HUDEP-2 (cell line): ENCODE measurements at regions not wholly inside any gene's neighbourhood (a gene's known extent, or its start where the extent isn't known, plus 50 kb on each side); places are given as distances from the start of the nearest gene placed in this dataset.

Experiments used
- DNase-seq, 76 experiments: peaks; one replicate each; lab custom pipeline; 2025; ENCODE audit not compliant: unreplicated experiment in 76 of 76; lab: John Stamatoyannopoulos, UW

DNA sequence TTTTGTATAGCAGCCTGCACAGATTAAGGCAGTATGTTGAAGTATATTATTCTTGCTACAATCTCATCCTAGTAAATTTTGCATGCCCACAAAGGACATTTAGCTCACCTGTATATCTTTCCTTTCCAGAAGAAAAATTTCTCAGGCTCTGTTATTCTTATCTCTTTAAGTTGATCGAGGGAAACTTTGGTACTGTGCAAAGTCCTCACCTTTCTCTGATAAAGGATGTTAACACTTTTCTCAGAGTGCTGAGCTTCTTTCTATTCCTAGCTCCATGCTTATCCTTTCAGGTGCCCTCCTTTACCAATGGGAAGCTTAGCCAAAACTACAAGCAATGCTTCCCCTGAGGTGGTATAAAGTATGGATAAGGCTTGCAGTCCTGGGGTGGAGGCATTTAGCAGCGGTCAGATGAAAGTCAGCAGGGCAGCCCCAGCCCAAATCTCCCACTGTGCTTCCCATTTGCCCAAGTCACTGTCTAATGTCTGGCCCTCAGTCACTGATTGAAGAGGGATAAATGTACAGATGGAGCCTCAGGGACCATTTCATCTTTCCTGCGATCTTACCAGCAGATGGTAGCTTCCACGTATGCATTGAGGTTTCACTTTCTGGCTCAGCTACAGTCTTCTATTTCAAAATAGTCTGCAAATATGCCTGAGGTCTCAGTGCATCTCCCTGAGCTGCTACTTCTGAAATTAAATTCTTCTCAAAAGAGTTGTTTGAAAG lies 127.8 kb upstream of the P2RY1 start:
- DNase-seq, result no peak

- DNase-seq, result no peak
These were observed 125.3 kb upstream of the P2RY1 start for GRCh38 chr3:152709659-152710058.

- DNase-seq, result no peak
These were observed 124.4 kb upstream of the P2RY1 start for GRCh38 chr3:152710549-152710948.

DNA sequence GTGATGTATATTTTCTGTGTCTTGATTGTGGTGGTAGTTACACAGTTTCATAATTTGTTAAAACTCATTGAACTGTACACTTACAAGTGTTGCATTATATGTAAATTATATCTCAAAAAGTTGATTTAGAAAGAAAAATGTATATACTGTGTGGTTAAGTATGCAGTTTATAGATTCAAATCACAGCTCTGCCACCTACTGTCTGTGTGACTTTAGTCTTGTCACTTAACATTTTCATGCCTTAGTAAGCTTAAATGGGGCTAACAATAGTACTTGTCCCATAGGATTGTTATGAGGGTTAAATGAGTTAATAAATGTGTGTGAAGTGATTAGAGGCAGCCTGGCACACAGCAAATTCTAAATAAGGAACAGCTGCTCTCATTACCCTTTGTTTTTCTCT lies 120.9 kb upstream of the P2RY1 start:
- DNase-seq, result no peak

GRCh38 chr3:152714507-152714906 lies 120.4 kb upstream of the P2RY1 start:
- DNase-seq, result no peak

DNA sequence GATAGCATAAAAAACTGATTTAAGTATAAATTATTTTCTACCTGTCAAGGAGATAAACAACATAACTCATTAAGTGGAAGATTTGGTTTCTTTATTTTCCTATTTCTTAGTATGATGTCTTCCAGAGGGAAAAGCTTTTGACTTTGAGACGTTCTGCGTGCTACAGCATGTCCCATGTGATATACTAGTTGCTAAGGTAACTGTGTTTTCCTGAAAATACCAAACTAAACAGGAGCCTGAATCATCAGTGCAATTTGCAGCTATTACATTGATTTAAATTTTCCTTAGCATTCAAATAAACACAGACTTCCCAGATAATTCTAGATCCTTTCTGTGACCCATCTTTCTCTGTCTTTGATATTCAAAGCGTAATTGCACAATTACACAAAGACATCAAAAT lies 117.7 kb upstream of the P2RY1 start:
- DNase-seq, result no peak

DNA sequence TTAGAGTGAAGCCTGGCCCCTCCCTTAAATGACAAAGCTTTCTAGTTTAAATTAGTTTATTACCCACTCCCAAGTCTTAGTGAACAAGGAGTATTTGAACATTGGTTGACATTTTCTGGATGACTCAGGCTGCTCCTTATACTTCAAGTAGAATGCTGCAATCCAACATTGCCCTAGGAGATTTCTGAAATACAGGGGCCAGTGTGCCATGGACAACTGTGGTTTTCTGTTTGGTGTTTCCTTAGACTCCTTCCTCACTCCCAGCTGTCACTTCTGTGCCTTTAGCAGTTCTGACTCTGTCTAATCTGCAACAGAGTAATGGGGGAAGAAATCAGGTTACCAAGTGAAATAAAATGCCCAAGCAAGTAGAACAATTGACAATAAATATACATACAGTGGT lies 116.1 kb upstream of the P2RY1 start:
- DNase-seq, result no peak

DNA sequence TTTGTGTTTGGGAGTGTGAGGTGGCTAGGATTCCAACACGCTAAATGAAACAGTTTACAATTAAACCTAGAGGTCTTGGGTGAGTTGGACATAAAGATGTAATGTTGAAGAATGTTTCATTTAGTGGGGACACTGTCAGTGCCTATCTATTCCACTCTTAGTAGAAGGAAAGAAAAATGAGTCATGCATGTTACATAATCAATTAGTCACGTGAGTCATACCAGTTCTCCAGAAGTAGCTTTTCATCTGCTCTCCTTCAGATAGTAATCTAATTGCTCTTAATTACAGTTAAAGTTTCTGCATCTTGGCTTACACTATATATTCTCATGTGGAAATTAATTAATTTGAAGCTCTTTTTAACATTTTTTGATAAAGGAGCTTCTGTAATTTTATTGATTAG lies 115.7 kb upstream of the P2RY1 start:
- DNase-seq, result no peak

DNA sequence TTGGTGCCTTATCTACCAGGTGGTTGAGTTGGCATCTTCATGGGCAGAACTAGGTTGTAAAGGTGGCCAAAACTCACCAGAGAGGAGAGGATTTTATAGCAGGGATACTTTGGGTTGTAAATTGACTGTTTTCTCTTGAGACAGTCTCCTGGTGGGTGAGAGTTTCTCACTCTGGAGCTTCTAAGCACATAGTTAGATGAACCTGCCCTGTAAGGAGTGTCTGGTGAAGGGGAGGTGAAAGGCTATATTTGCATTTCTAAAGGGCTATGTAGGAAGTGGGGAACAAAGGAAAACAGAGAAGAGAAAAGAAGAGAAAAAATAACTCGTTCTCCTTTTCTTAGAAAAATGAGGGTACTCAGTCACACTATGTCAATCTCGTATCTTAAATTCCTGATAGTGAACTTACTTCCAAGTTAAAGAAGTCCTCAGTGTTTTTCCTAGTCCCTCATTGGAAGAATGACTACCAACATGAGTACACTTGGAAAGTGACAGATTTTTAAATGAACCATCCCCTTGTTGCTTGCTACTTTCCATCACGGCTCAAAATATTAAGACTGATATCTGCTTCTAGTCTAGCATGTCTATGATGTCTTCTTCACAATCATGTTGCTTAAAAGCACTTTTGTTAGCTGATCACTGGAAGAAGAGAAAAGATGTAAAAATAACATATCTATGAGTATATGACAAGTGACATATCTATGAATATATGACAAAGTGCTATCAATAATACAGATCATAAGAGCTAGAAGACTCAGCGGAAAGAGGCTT lies 113.8 kb upstream of the P2RY1 start:
- no peak for DNase-seq

- DNase-seq, result no peak
These were observed 110.7 kb upstream of the P2RY1 start for GRCh38 chr3:152724270-152724669.

GRCh38 chr3:152728231-152728980 lies 106.5 kb upstream of the P2RY1 start:
- DNase-seq, result no peak

GRCh38 chr3:152729906-152730305 lies 105.0 kb upstream of the P2RY1 start:
- no peak for DNase-seq

- no peak for DNase-seq
These were observed 103.4 kb upstream of the P2RY1 start for GRCh38 chr3:152731511-152731910.

- DNase-seq, result no peak
These were observed 101.3 kb upstream of the P2RY1 start for GRCh38 chr3:152733584-152734119.

- no peak for DNase-seq
These were observed 97.7 kb upstream of the P2RY1 start for GRCh38 chr3:152737021-152737908.

DNA sequence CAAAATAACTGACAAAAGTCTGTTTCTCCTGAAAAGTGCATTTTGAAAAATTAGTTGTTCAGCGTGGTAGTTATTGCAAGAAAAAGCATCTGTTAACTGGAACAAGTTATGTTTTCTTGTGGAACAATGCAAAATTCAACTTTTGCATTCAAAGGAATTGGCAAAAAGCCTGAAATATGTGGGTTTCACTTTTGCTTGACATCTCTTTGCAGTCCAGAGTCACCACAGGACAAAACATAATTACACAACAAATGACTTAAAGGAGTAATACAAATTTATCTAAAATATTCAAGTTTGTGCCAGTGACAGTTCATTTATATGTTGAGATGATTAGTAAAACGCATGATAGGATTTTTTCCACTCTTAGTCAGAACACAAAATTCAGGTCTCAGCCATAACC lies 96.3 kb upstream of the P2RY1 start:
- DNase-seq, result no peak

DNA sequence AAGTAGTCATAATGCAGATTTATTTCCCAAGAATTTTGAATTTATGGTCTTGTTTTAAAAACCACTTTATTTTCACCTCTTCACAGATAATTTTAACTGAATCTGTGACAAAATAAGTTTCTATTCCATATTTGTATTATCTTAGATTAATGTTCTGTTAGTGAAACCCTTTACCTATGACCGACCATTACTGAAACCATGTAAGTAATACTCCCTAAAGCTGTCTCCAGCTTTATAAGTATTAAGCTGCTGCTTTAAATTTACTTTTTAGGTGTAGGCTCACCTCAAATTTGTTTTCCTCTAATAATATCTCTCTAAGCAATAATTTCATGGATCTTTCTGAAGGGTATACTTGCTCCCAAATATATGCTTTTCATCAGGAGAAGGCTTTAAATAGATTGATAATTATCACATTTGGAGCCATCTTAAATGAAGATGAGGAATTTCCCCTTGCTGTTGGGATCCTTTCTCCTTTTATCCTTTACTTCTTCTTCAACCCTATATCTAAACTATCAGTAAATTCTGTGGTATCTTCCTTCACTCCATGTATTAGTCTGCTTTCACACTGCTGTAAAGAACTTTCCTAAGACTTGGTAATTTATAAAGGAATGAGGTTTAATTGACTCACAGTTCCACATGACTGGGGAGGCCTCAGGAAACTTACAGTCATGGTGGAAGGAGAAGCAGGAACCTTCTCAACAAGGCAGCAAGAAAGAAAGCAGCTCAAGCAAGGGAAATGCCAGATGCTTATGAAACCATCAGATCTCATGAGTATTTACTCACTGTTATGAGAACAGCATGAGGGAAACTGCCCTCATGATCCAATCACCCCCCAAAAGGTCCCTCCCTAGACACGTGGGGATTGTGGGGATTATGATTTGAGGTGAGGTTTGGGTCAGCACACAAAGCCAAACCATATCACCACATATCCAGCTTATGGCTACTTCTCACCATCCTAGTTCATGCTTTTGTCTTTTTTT lies 92.3 kb upstream of the P2RY1 start:
- no peak for DNase-seq

DNA sequence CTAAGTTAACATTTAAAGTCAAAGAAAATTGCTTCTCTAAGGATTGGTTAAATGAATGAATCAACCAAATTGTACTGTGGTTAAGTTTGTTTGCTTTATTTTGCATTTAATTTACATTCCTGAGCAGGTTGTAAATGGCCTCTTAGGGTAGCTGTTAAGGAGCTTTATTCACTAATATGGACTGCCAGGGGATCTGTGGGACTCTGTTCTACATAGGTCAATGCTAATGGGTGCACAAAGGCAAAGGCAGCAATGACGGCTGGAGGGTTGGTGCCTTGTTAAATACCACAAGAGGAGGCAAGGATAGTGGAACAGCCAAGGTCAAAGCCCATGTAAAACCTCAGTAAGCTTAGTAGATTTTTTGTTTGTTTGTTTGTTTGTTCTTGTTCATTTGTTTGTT lies 89.3 kb upstream of the P2RY1 start:
- DNase-seq, result no peak

DNA sequence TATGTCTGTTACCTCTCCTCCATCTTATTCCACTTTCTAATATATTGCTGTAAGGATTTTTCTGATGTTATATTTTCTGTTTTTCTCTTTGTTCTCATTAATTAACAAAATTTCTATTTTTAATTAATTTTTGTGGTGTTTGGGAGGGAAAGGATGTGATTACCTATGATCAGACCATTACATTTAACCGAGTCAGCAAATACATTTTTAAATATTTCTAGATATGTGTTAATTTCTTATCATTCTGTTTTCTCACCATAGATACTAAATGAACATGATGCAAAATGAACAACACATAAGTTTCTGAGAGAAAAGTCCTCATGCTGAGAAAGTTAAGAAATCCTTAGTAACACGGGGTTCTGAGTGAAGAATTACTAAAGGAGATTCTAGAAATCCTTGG lies 80.6 kb upstream of the P2RY1 start:
- no peak for DNase-seq
